GDM1 (cell line): ENCODE measurements at regions not wholly inside any gene's neighbourhood (a gene's known extent, or its start where the extent isn't known, plus 50 kb on each side); places are given as distances from the start of the nearest gene placed in this dataset.
"Not testable (repeated sequence)": the region's sequence is repeated elsewhere in the genome, so short reads cannot be mapped to it uniquely, and the experiment has no call there.

Experiments
- DNase-seq: peaks from one replicate; lab custom pipeline; 2025; lab: John Stamatoyannopoulos, UW

- DNase-seq = no peak
Measured at GRCh38 chr14:38567703-38568102, 311.8 kb upstream of the CLEC14A start.

DNA sequence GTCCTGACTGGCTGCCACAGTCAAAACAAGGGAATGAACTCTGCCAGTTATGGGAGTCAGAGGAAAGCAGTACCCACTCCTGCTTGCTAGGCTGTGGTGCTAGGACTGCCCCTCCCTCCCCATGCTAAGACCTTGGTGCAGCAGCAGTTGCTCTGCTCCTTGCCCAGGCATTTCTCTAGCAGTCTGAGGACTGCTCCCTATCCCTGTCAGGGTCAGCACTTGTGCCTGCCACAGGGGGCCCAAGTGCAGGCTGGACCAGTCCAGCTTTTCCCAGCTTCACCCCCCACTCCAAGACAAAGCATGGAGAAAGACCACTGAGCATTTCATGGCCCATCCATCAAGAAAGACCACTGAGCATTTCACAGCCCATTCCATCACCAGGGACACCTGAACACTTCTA, 305.8 kb upstream of the CLEC14A start:
- no peak for DNase-seq

DNA sequence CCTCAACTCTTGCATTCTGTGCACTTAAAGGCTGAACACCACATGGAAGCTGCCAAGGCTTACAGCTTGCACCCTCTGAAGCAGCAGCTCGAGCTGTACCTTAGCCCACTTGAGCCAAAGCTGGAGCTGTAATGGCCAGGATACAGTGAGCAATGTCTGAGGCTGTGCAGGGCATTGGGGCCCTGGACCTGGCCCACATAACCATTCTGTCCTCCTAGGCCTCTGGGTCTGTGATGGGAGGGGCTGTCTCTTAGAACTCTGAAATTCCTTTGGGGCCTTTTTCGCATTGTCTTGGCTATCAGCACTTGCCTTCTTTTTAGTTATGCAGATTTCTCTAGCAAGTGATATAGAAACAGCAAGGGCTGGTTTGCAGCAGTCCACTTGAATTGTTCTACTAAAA, 303.8 kb upstream of the CLEC14A start:
- no peak for DNase-seq

DNA sequence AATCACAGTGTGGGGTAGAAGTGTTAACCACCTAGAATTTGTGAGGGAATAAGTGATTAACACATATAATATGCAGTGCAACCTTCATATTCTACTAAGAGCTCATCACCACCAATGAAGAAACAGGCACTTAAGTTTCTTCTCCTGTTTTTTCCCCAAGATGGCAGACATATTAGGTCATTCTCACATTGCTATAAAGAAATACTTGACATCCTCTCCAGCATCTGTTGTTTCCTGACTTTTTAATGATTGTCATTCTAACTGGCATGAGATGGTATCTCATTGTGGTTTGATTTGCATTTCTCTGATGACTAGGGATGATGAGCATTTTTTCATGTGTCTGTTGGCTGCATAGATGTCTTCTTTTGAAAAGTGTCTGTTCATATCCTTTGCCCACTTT, 301.5 kb upstream of the CLEC14A start:
- not testable (repeated sequence) for DNase-seq

DNA sequence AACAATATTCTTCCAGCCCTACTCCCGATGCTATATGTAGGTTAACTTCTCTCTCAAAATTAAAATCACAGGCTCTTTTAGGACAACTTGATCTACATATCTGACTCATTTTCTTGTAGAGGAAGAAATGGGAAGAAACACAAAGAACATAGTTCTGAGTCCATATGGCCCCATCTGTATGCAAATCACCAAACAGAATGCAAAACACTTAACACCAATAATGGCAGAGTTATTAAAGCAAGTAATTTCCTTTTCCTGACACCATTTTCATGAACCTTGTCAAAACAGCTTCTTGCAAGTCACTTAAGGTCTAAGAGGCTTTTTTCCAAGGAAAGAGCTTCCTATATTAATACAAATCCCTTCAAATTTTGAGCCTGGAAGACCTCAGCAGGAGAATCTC, 300.4 kb upstream of the CLEC14A start:
- no peak for DNase-seq

- no peak for DNase-seq
Measured at GRCh38 chr14:38554026-38554425, 298.1 kb upstream of the CLEC14A start.

GRCh38 chr14:38553586-38553985, 297.7 kb upstream of the CLEC14A start:
- no peak for DNase-seq

GRCh38 chr14:38549564-38549963, 293.7 kb upstream of the CLEC14A start:
- no peak for DNase-seq

- DNase-seq = no peak
Measured at GRCh38 chr14:38547961-38548490, 292.1 kb upstream of the CLEC14A start.

DNA sequence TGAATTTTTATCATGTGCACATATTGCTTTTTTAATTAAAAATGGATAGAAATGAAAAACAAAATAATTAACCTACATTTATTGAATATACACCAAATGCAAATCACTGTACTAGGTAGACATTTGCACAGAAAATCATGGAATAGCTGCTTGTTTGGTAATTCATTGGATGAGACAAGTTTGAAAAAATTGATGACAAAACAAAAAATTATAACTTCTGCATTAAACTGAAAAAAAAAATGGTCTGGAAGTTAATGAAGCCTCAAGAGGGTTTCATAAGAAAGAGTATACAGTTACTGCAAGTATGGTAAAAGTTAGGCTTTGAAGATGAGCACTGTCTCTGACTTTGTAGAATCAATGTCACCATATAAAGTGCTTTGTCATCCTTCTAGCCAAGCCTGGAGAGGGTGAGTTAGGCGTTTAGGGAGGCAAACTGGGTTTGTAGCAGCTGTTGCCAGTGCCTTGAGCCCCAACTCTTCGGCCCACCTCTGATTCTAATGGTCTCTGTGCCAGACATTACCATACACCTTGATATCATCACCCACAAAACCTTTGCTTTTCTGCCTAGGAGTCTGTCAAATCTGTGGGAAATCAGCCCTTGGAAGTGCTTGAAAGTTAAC, 291.1 kb upstream of the CLEC14A start:
- no peak for DNase-seq

DNA sequence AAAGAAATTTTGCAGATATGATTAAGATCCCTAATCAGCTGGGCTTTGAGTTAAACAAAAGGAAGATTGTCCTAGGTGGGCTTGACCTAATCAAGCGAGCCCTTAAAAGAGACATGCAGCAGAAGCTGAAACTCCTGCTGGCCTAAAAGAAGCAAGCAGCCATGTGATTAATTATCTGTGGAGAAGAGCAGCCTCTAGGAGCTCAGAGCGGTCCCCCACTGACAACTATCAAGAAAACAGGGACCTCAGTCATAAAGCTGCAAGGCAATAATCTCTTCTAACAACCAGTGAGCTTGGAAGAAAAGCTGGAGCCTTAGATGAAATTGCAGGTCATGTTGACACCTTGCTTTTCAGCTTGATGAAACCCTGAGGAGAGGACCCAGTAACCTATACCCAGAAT, 288.9 kb upstream of the CLEC14A start:
- no peak for DNase-seq

DNA sequence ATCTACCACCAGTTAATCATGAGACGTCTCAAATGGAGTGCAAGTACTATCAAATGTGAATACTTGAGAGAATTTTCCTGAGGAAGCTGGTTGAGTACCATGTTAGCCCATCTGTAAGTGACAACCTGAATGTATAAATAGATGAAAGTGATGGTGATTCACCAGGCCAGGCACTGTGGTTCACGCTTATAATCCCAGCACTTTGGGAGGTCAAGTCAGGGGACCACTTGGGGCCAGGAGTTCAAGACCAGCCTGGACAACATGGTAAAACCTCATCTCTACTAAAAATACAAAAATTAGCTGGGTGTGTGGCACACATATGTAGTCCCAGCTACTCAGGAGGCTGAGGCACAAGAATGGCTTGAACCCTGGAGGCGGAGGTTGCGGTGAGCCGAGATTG, 288.0 kb upstream of the CLEC14A start:
- DNase-seq = not testable (repeated sequence)

DNA sequence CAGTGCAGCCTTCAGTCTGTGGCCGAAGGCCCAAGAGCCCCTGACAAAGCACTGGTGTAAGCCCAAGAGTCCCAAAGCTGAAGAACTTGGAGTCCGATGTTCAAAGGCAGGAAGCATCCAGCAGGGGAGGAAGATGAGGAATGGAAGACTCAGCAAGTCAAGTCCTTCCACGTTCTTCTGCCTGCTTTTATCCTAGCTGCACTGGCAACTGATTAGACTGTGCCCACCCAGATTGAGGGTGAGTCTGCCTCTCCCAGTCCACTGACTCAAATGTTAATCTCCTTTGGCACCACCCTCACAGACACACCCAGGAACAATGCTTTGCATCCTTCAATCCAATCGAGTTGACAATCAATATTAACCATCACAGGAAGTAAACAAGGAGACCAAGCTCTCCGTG, 282.2 kb upstream of the CLEC14A start:
- not testable (repeated sequence) for DNase-seq

DNA sequence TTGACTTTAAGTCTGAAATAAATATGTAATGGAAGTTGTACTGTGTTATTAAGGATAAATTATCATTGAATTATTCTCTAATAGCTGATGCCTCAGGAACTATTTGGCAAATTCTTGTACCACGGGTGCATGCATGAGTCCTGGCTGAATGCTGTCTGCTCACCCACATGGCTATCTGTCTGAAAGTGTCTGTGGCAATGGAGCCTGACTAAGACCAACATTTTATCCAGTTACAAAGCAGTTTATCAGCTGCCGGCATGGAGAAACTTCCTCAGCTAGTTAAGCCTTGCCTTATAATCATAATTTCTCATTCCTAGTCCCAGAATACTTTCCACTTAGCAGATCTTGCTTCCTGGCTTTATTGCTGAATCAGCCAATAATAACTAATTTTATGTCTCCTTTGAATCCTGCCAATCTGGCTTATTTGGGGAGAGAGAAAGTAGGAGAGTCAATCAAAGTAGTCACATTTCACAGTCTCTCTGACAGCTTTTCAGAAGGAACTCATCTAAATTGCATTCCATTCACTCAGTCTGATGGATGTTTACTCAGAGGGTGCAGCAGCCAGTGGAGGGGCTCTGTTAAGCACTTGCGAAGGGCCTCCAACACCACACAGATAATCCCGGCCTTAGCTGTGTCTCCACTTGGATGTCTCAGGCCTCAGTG, 280.6 kb upstream of the CLEC14A start:
- DNase-seq = no peak

DNA sequence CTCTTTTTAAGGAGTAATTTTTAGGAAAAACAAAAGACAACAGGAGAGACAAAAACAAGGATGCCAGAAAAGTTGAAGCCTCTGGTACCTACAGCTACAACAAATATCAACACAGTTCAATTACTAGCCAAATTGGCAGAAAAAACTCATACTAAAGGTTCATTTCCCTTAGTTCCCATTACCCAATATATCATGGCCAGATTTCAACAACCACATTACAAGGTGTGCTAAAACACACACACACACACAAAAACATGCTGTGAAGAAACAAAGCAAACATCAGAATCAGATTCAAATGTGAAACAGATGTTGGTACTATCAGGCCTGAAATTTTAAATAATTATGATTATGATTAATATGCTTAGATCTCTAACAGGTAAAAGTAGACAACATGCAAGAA, 272.7 kb upstream of the CLEC14A start:
- DNase-seq = no peak

GRCh38 chr14:38527502-38527878, 271.6 kb upstream of the CLEC14A start:
- no peak for DNase-seq

DNA sequence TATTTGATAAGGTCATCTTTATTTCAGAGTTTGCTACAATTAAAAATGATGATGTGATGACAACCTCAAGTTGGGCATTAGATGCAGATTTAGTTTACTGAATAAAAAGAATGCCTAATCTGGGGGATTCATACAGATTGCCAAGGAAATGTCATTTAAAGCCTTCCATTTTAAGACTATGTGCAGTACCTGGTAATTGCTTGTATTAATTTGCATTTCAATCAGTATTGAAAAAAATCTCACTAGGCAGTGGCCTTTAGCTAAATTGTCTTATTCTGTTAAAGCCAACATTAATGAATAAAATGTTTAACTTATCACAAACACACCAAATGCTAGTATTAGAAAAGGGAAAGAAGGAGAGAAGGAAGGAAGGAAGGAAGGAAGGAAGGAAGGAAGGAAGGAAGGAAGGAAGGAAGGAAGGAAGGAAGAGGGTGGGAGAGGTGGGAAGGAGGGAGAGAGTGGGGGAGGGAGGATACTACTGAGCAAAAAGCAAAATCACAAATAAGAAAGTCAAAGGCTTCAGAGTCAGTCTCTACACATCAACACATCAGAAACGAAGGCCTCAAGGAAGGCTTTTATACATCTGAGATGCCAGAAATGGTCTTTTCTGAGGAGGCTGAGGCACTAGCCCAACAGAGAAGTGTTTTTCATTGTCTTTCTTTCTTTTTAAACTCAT, 271.1 kb upstream of the CLEC14A start:
- DNase-seq = no peak

GRCh38 chr14:38524636-38525509, 269.0 kb upstream of the CLEC14A start:
- no peak for DNase-seq

- no peak for DNase-seq
Measured at GRCh38 chr14:38522724-38523123, 266.8 kb upstream of the CLEC14A start.

DNA sequence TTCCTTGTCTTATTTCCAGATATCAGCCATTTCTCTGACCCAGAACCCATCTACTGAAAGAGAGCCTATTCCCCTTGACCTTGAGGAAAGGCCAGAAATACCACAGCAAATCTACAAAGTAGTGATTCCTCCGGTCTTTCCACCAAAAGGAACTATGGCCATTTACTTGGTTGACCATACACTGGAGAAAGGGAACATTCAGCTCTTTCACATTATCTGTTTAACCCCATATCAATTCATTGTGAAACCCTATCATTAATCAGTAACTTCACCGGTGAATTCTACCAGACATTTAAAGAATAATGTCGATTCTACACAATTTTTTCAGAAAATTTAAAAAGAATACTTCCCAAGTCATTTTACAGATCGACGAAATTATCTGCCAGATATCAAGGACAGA, 265.7 kb upstream of the CLEC14A start:
- DNase-seq = no peak

DNA sequence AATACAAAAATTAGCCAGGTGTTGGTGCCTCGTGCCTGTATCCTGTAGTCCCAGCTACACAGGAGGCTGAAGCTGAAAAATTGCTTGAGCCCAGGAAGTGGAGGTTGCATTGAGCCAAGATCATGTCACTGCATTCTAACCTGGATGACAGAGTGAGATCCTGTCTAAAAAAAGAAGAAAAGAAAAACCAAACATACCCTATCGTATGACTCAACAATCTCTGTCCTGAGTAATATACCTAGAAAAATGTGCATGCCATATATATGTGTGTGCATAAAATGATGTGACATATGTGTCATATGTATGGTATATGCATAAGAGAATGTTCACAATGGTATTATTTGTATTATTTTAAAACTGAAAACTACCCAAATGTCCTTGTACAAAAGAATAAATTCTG, 261.5 kb upstream of the CLEC14A start:
- DNase-seq = no peak

DNA sequence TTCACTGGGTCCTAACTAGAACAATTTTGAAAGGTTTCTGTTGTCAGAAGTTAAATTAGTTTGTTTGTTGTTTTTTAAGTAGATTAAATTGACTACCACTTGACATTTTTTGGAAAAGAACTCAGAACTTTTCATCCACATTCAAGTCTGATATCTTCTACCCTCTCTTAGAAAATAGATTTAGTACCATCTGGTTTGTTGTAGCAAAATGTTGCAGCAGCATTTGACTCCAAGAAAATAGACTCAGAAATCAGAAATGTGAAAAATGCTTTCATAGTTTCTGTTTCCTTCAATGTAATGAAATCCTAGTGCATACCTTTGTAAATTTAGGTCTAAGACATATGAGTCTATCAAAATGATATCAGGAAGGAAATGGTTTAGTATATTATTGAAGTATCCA, 256.3 kb upstream of the CLEC14A start:
- DNase-seq = no peak
